Liver (tissue), 2 donors: ENCODE measurements at regions not wholly inside any gene's neighbourhood (a gene's known extent, or its start where the extent isn't known, plus 50 kb on each side); places are given as distances from the start of the nearest gene placed in this dataset.

ENCODE experiments used
- CTCF ChIP-seq: fragments of 150-350 bp; IDR thresholded peaks from 2 replicates; pipeline ENCODE4 v1.5.1; 2017; ENCODE audit warnings: improper control_type of control experiment, low read depth, low read length; ENCODE audit not compliant: missing input control
- YY1 ChIP-seq: IDR thresholded peaks from 2 replicates; pipeline ENCODE4 v1.6.1; 2016; ENCODE audit warnings: antibody characterized with exemption, mild to moderate bottlenecking
- TF ChIP-seq, protein P1 (sequence below): IDR thresholded peaks from 2 replicates; pipeline ENCODE4 v1.6.1; 2016; ENCODE audit warnings: antibody characterized with exemption, mild to moderate bottlenecking
- donor health status: healthy.

DNA sequence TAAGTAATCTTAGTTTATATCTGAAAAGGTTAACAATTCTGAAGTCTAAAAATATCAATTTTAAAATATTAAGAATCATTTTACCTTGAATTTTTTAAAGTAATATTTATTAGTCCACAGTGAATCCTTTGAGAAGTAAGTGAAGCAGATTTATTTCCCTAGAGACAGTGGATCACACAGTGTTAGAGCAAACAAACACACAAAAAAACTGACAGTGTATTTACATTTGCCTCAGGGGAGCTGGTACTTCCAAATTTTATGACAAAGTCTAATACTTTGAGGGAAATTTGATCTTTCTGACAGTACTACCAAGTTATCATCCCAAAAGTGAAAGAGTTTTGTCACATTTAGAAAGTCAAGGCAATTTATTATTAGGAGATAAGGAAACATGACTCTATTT lies 1750.6 kb upstream of the CDH9 start:
- no peak for TF ChIP-seq CTCF
- TF ChIP-seq YY1: no peak
- TF ChIP-seq, protein P1, sequence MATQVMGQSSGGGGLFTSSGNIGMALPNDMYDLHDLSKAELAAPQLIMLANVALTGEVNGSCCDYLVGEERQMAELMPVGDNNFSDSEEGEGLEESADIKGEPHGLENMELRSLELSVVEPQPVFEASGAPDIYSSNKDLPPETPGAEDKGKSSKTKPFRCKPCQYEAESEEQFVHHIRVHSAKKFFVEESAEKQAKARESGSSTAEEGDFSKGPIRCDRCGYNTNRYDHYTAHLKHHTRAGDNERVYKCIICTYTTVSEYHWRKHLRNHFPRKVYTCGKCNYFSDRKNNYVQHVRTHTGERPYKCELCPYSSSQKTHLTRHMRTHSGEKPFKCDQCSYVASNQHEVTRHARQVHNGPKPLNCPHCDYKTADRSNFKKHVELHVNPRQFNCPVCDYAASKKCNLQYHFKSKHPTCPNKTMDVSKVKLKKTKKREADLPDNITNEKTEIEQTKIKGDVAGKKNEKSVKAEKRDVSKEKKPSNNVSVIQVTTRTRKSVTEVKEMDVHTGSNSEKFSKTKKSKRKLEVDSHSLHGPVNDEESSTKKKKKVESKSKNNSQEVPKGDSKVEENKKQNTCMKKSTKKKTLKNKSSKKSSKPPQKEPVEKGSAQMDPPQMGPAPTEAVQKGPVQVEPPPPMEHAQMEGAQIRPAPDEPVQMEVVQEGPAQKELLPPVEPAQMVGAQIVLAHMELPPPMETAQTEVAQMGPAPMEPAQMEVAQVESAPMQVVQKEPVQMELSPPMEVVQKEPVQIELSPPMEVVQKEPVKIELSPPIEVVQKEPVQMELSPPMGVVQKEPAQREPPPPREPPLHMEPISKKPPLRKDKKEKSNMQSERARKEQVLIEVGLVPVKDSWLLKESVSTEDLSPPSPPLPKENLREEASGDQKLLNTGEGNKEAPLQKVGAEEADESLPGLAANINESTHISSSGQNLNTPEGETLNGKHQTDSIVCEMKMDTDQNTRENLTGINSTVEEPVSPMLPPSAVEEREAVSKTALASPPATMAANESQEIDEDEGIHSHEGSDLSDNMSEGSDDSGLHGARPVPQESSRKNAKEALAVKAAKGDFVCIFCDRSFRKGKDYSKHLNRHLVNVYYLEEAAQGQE: no peak
